ENCODE measurements at regions not wholly inside any gene's neighbourhood (a gene's known extent, or its start where the extent isn't known, plus 50 kb on each side); places are given as distances from the start of the nearest gene placed in this dataset.

- Histone ChIP-seq H3K4me3 (ENCODE audit: low read depth, low read length) (no peak overlapping the region), H3K4me1 (no peaks in the 10 kb centered on the region), H3K36me3 (no peaks in the 10 kb centered on the region), H3K9me3 (no peaks in the 10 kb centered on the region), H3K27me3 (no peaks in the 10 kb centered on the region)
- DNase-seq: no peak
- TF ChIP-seq CTCF (IDR thresholded peaks at IDR 0.05; ENCODE audit: low read depth, low read length): no peak
Observed at GRCh38 chr15:95948411-95948810, 382.1 kb upstream of the NR2F2 start.

- H3K4me3 ChIP-seq (ENCODE audit: low read depth, low read length): no peak overlapping the region
- no peaks in the 10 kb centered on the region for H3K36me3 ChIP-seq
- H3K4me1 ChIP-seq: no peaks in the 10 kb centered on the region
- TF ChIP-seq CTCF (IDR thresholded peaks at IDR 0.05; ENCODE audit: low read depth, low read length): no peak
- H3K9me3 ChIP-seq: no peaks in the 10 kb centered on the region
- DNase-seq: no peak
- no peaks in the 10 kb centered on the region for H3K27me3 ChIP-seq
Observed at GRCh38 chr15:95953032-95953431, 377.5 kb upstream of the NR2F2 start.

- Histone ChIP-seq H3K4me3 (ENCODE audit: low read depth, low read length) (no peak overlapping the region), H3K27me3 (no peaks in the 10 kb centered on the region), H3K4me1 (no peaks in the 10 kb centered on the region), H3K36me3 (no peaks in the 10 kb centered on the region), H3K9me3 (no peaks in the 10 kb centered on the region; the same call in 1 of the 2 replicates)
- DNase-seq: no peak
- TF ChIP-seq CTCF (IDR thresholded peaks at IDR 0.05; ENCODE audit: low read depth, low read length): no peak
Observed at GRCh38 chr15:95957861-95958260, 372.6 kb upstream of the NR2F2 start.

GRCh38 chr15:95958382-95958781, 372.1 kb upstream of the NR2F2 start:
- no peaks in the 10 kb centered on the region for H3K36me3 ChIP-seq
- H3K27me3 ChIP-seq: no peaks in the 10 kb centered on the region
- H3K9me3 ChIP-seq: no peaks in the 10 kb centered on the region; the same call in 1 of the 2 replicates
- no peak for TF ChIP-seq CTCF (IDR thresholded peaks at IDR 0.05; ENCODE audit: low read depth, low read length)
- no peak for DNase-seq
- no peak overlapping the region for H3K4me3 ChIP-seq (ENCODE audit: low read depth, low read length)
- H3K4me1 ChIP-seq: no peaks in the 10 kb centered on the region

- Histone ChIP-seq H3K4me1 (no peaks in the 10 kb centered on the region), H3K4me3 (ENCODE audit: low read depth, low read length) (no peak overlapping the region), H3K27me3 (no peaks in the 10 kb centered on the region), H3K9me3 (no peaks in the 10 kb centered on the region), H3K36me3 (no peaks in the 10 kb centered on the region)
- no peak for TF ChIP-seq CTCF (IDR thresholded peaks at IDR 0.05; ENCODE audit: low read depth, low read length)
- no peak for DNase-seq
Observed at GRCh38 chr15:95968856-95969255, 361.6 kb upstream of the NR2F2 start.

GRCh38 chr15:95970326-95970725, 360.2 kb upstream of the NR2F2 start:
- no peaks in the 10 kb centered on the region for H3K9me3 ChIP-seq
- no peaks in the 10 kb centered on the region for H3K4me1 ChIP-seq
- DNase-seq: no peak
- H3K27me3 ChIP-seq: no peaks in the 10 kb centered on the region
- no peak for TF ChIP-seq CTCF (IDR thresholded peaks at IDR 0.05; ENCODE audit: low read depth, low read length)
- no peaks in the 10 kb centered on the region for H3K36me3 ChIP-seq
- no peak overlapping the region for H3K4me3 ChIP-seq (ENCODE audit: low read depth, low read length)
